DND-41 (cell line): ENCODE measurements at regions not wholly inside any gene's neighbourhood (a gene's known extent, or its start where the extent isn't known, plus 50 kb on each side); places are given as distances from the start of the nearest gene placed in this dataset.

Experiments used
- CTCF ChIP-seq: IDR thresholded peaks from 2 replicates; pipeline ENCODE4 v1.5.1; 2012; ENCODE audit warnings: borderline replicate concordance, low read length, moderate library complexity, mild to moderate bottlenecking; ENCODE audit not compliant: poor library complexity, severe bottlenecking; ENCODE audit errors: extremely low read depth
- EZH2 ChIP-seq: IDR thresholded peaks from 3 replicates; pipeline ENCODE4 v1.6.1; 2012; ENCODE audit warnings: borderline replicate concordance, low read depth, mild to moderate bottlenecking, moderate library complexity, low read length, inconsistent platforms; ENCODE audit not compliant: severe bottlenecking

GRCh38 chr10:106384496-106384895, 780.0 kb downstream of the SORCS1 start:
- no peak for TF ChIP-seq CTCF
- TF ChIP-seq EZH2, result no peak
